ENCODE measurements at regions not wholly inside any gene's neighbourhood (a gene's known extent, or its start where the extent isn't known, plus 50 kb on each side); places are given as distances from the start of the nearest gene placed in this dataset.

DNA sequence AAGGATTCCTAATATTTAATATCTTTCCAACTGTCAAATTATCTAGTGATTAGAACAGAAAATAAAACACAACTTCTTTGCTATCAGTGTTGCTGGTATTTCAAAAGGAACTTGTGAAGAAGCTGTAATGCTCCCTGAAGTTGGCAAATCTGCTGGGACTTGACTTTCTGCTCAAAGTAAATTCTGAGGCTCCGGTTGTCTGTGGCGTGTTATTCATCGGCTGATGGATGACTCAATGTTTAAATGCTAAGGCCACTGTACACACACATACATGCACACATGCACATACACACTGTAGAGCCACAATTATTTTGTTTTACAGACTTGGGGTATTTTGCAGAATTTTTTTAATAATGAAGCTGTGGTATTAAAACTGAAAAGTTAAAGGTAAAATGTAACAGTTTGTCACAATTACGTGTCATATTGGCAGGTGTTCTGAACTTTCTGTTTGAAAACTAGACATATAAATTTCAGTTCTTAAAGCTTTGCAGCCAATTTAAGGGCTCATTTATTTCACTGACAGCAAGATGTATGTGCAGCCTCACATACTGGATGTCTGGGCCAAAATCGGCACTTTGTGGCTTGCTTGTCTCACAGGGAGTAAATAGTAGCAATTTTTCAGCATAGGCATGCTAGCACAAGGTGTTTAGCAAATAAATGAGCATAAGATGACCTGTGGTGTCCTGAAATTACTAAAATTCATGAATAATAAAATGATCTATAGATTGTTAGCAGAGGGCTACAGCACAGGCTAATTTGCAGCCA is 1691.7 kb upstream of the PCDH20 start:
- TF ChIP-seq CTCF (IDR thresholded peaks at IDR 0.05; ENCODE audit: low read depth, low read length, poor library complexity, severe bottlenecking) (no peak), EZH2phosphoT487 (IDR thresholded peaks at IDR 0.05; ENCODE audit: borderline replicate concordance, low read length) (no peak)
